ENCODE measurements at regions not wholly inside any gene's neighbourhood (a gene's known extent, or its start where the extent isn't known, plus 50 kb on each side); places are given as distances from the start of the nearest gene placed in this dataset.

DNA sequence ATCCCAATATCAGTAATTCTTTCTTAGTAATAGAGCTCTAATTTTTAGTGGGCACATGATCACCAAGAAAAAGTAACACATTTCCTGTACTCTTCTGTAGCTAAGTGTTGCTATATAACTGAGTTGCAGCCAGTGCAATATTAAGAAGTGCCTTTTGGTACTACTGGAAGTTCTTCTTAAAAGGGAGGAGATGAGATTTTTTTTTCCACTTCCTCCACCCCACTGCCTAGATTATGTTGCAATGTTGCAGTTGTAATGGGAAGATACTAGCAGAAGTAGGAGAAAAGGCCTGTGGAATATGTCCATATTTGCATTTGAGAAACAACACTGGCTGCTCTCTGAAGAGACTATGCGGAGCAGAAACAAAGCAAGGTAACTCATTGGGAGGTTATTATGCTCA, 280.6 kb upstream of the ANO5 start:
- Histone ChIP-seq H3K4me3 (replicated peaks in 1 of 4; ENCODE audit: control extremely low read depth in 1 of 4, insufficient read depth in 1 of 4, low read depth in 3 of 4, low read length in 4 of 4) (no peak overlapping the region), H3K27ac (ENCODE audit: insufficient read depth, low read length) (no peak overlapping the region), H3K4me2 (ENCODE audit: extremely low read depth, insufficient read depth, low read length) (no peak overlapping the region), H3K9ac (ENCODE audit: insufficient read depth, low read length) (no peak overlapping the region), H3K9me3 (ENCODE audit: control insufficient read depth, insufficient read depth, low read depth, low read length) (no peaks in the 10 kb centered on the region), H3K36me3 (ENCODE audit: control insufficient read depth, insufficient read depth, low read length) (no peaks in the 10 kb centered on the region), H2AFZ (ENCODE audit: low read length) (no peak overlapping the region), H4K20me1 (ENCODE audit: control insufficient read depth, extremely low read depth, insufficient read depth, low read length) (no peaks in the 10 kb centered on the region), H3K4me1 (ENCODE audit: control insufficient read depth, extremely low read depth, insufficient read depth, low read length) (no peaks in the 10 kb centered on the region), H3K79me2 (ENCODE audit: control insufficient read depth, insufficient read depth, low read length) (no peaks in the 10 kb centered on the region), H3K27me3 (ENCODE audit: control insufficient read depth, insufficient read depth, low read length) (no peaks in the 10 kb centered on the region)
- DNase-seq (ENCODE audit: low read depth in 2 of 2), result no peak
- TF ChIP-seq EZH2 (IDR thresholded peaks at IDR 0.05; ENCODE audit: low read length, missing control alignments), result no peak
- TF ChIP-seq, protein P1, sequence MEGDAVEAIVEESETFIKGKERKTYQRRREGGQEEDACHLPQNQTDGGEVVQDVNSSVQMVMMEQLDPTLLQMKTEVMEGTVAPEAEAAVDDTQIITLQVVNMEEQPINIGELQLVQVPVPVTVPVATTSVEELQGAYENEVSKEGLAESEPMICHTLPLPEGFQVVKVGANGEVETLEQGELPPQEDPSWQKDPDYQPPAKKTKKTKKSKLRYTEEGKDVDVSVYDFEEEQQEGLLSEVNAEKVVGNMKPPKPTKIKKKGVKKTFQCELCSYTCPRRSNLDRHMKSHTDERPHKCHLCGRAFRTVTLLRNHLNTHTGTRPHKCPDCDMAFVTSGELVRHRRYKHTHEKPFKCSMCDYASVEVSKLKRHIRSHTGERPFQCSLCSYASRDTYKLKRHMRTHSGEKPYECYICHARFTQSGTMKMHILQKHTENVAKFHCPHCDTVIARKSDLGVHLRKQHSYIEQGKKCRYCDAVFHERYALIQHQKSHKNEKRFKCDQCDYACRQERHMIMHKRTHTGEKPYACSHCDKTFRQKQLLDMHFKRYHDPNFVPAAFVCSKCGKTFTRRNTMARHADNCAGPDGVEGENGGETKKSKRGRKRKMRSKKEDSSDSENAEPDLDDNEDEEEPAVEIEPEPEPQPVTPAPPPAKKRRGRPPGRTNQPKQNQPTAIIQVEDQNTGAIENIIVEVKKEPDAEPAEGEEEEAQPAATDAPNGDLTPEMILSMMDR (conservative IDR thresholded peaks at IDR 0.05 in 1 of 2, IDR thresholded peaks at IDR 0.05 in 1 of 2; ENCODE audit: low read depth in 1 of 2, low read length in 2 of 2), result no peak

DNA sequence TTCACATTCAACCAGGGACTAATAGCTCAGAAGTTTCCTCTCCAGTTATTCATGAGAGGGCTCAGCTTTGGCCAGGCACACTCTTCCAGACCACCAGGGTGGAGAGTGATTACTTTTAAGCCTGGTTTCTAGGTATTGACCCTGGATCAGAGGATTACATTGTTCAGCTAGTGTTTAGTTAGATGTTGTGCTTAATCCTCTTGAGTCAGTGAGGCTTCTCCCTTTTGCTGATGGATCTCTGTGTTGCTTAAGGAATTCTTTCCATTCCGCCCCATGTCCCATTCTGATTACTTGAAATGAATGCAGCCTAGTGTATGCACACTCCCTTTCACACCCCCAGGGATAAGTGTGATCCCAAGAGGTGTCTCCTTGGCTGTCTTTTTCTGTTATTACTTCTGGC, 271.7 kb upstream of the ANO5 start:
- Histone ChIP-seq H3K27me3 (ENCODE audit: control insufficient read depth, insufficient read depth, low read length) (no peaks in the 10 kb centered on the region), H3K4me3 (replicated peaks in 1 of 4; ENCODE audit: control extremely low read depth in 1 of 4, insufficient read depth in 1 of 4, low read depth in 3 of 4, low read length in 4 of 4) (no peak overlapping the region), H3K27ac (ENCODE audit: insufficient read depth, low read length) (no peak overlapping the region), H3K4me1 (ENCODE audit: control insufficient read depth, extremely low read depth, insufficient read depth, low read length) (no peaks in the 10 kb centered on the region), H3K9me3 (ENCODE audit: control insufficient read depth, insufficient read depth, low read depth, low read length) (no peaks in the 10 kb centered on the region), H3K4me2 (ENCODE audit: extremely low read depth, insufficient read depth, low read length) (no peak overlapping the region), H3K79me2 (ENCODE audit: control insufficient read depth, insufficient read depth, low read length) (no peaks in the 10 kb centered on the region), H3K36me3 (ENCODE audit: control insufficient read depth, insufficient read depth, low read length) (no peaks in the 10 kb centered on the region), H3K9ac (ENCODE audit: insufficient read depth, low read length) (no peak overlapping the region), H4K20me1 (ENCODE audit: control insufficient read depth, extremely low read depth, insufficient read depth, low read length) (no peaks in the 10 kb centered on the region), H2AFZ (ENCODE audit: low read length) (no peak overlapping the region)
- TF ChIP-seq, protein P1 (conservative IDR thresholded peaks at IDR 0.05 in 1 of 2, IDR thresholded peaks at IDR 0.05 in 1 of 2; ENCODE audit: low read depth in 1 of 2, low read length in 2 of 2), result no peak
- TF ChIP-seq EZH2 (IDR thresholded peaks at IDR 0.05; ENCODE audit: low read length, missing control alignments), result no peak
- DNase-seq (ENCODE audit: low read depth in 2 of 2), result no peak

DNA sequence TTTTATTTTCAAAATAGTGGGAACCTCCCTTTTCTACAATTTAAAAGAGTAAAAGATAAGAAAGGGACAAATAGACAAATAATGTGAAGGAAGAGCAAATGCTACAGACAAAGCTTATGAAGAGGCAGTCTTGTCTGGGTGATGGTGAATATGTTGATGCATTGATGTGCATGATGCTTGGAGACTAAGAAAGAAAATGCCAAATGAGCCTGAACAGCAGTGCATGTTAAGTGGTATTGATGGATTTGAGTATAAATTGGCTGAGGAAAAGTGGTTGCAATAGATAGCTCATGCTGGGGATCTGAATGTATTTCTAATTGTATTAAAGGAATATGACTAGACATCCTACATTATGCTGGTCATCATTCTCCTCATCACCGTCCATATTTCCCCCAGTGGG, 268.6 kb upstream of the ANO5 start:
- Histone ChIP-seq H4K20me1 (ENCODE audit: control insufficient read depth, extremely low read depth, insufficient read depth, low read length) (no peaks in the 10 kb centered on the region), H3K9ac (ENCODE audit: insufficient read depth, low read length) (no peak overlapping the region), H3K36me3 (ENCODE audit: control insufficient read depth, insufficient read depth, low read length) (no peaks in the 10 kb centered on the region), H3K27ac (ENCODE audit: insufficient read depth, low read length) (no peak overlapping the region), H3K4me3 (replicated peaks in 1 of 4; ENCODE audit: control extremely low read depth in 1 of 4, insufficient read depth in 1 of 4, low read depth in 3 of 4, low read length in 4 of 4) (no peak overlapping the region), H3K4me1 (ENCODE audit: control insufficient read depth, extremely low read depth, insufficient read depth, low read length) (no peaks in the 10 kb centered on the region), H3K9me3 (ENCODE audit: control insufficient read depth, insufficient read depth, low read depth, low read length) (no peaks in the 10 kb centered on the region), H3K79me2 (ENCODE audit: control insufficient read depth, insufficient read depth, low read length) (no peaks in the 10 kb centered on the region), H3K27me3 (ENCODE audit: control insufficient read depth, insufficient read depth, low read length) (no peaks in the 10 kb centered on the region), H2AFZ (ENCODE audit: low read length) (no peak overlapping the region), H3K4me2 (ENCODE audit: extremely low read depth, insufficient read depth, low read length) (no peak overlapping the region)
- TF ChIP-seq, protein P1 (conservative IDR thresholded peaks at IDR 0.05 in 1 of 2, IDR thresholded peaks at IDR 0.05 in 1 of 2; ENCODE audit: low read depth in 1 of 2, low read length in 2 of 2), result no peak
- no peak for TF ChIP-seq EZH2 (IDR thresholded peaks at IDR 0.05; ENCODE audit: low read length, missing control alignments)
- no peak for DNase-seq (ENCODE audit: low read depth in 2 of 2)
